Chondrocyte (in vitro differentiated cells): ENCODE measurements at regions not wholly inside any gene's neighbourhood (a gene's known extent, or its start where the extent isn't known, plus 50 kb on each side); places are given as distances from the start of the nearest gene placed in this dataset.

ENCODE experiments used
- DNase-seq: peaks from one replicate; pipeline ENCODE4 v3.0.0; 2021; ENCODE audit warnings: mixed read lengths, low spot score
- H3K27ac Mint-ChIP-seq: one replicate; pipeline ENCODE4 v1.8.0; 2021; ENCODE audit warnings: mild to moderate bottlenecking, moderate library complexity, mixed read lengths; ENCODE audit not compliant: unreplicated experiment
- H3K27me3 Mint-ChIP-seq: 2 replicates; pipeline ENCODE4 v1.8.0; 2021; ENCODE audit warnings: low read depth, mixed read lengths
- H3K36me3 Mint-ChIP-seq: 2 replicates; pipeline ENCODE4 v1.8.0; 2021; ENCODE audit warnings: low read depth, mixed read lengths
- H3K4me1 Mint-ChIP-seq: 2 replicates; pipeline ENCODE4 v1.8.0; 2021; ENCODE audit warnings: low read depth, mild to moderate bottlenecking, mixed read lengths
- H3K4me3 Mint-ChIP-seq: one replicate; pipeline ENCODE4 v1.8.0; 2021; ENCODE audit warnings: mild to moderate bottlenecking, moderate library complexity, mixed read lengths; ENCODE audit not compliant: unreplicated experiment
- H3K9me3 Mint-ChIP-seq: 2 replicates; pipeline ENCODE4 v1.8.0; 2021; ENCODE audit warnings: low read depth, mixed read lengths
- TF ChIP-seq, protein P1 (sequence below): fragments of 200-600 bp; sonication (generic); IDR thresholded peaks from 2 replicates; pipeline ENCODE4 v1.5.0; 2021; ENCODE audit warnings: antibody characterized with exemption, mild to moderate bottlenecking, moderate library complexity

DNA sequence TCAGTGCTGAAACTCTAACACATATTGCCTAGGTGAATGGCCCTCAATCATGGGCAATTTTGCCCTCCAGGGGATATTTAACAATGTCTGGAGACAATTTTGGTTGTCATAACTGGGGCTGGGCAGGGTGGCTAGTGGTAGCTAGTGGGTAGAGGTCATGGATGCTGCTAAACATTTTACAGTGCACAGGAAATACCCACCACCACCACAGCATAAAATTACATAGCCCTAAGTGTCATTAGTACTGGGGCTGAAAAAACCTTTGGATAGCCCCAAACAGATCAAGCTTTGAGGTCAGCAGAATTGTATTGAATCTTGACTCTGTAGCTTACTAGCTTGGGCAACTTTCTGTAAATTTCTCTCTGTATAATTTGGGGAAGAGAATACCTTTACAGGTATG, 758.0 kb downstream of the BCL11B start:
- H3K36me3 Mint-ChIP-seq = no peaks in the 10 kb centered on the region

DNA sequence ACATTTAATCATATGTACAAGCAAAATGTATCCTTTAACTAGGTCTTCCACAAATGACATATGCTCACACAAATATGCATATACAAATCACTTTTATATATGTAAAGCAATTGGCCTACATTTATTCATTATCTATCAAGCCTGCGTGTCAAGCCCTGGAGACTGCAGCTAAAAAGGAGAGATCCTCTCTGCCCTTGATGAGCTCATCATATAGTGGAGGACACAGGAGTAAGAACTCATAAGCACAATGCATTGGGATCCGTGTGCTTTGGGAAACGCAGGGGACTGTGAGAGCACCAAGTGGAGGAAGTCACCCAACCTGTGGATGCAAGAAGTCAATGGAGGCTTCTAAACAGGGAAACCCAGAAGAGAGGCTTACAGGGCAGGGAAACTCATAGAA, 735.7 kb downstream of the BCL11B start:
- H3K27me3 Mint-ChIP-seq = peaks cover 2% of the 10 kb centered on the region
- TF ChIP-seq, protein P1, sequence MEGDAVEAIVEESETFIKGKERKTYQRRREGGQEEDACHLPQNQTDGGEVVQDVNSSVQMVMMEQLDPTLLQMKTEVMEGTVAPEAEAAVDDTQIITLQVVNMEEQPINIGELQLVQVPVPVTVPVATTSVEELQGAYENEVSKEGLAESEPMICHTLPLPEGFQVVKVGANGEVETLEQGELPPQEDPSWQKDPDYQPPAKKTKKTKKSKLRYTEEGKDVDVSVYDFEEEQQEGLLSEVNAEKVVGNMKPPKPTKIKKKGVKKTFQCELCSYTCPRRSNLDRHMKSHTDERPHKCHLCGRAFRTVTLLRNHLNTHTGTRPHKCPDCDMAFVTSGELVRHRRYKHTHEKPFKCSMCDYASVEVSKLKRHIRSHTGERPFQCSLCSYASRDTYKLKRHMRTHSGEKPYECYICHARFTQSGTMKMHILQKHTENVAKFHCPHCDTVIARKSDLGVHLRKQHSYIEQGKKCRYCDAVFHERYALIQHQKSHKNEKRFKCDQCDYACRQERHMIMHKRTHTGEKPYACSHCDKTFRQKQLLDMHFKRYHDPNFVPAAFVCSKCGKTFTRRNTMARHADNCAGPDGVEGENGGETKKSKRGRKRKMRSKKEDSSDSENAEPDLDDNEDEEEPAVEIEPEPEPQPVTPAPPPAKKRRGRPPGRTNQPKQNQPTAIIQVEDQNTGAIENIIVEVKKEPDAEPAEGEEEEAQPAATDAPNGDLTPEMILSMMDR = no peak

More for the DNA sequence above, 758.0 kb downstream of the BCL11B start:
- Mint-ChIP-seq H3K4me3 (no peak overlapping the region), H3K9me3 (peaks cover 10% of the 10 kb centered on the region), H3K4me1 (no peaks in the 10 kb centered on the region), H3K27ac (no peak overlapping the region), H3K27me3 (peaks cover 5% of the 10 kb centered on the region)
- DNase-seq = no peak
- TF ChIP-seq, protein P1 = no peak

DNA sequence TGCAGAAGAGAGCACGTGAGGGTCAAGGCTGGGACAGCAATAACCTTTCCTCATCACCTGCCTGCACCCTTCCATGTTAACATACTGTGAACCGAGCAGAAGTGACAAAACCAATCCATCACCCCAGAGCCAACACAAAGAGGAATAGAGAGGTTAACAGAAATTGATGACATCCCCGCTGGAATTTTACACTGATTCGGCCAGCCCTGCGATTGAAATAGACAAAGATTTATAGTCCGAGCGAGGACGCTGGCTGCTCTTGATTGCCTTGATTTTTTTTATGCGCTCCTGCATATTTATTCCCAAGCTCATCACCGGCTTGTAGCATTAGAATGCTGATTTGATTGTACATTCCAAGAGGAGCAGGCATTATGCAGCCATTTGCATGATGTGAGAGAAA, 729.7 kb downstream of the BCL11B start:
- Mint-ChIP-seq H3K4me3 (no peak overlapping the region), H3K27me3 (peaks cover 4% of the 10 kb centered on the region), H3K27ac (no peak overlapping the region), H3K9me3 (no peaks in the 10 kb centered on the region), H3K36me3 (no peaks in the 10 kb centered on the region), H3K4me1 (no peaks in the 10 kb centered on the region)
- DNase-seq = no peak
- TF ChIP-seq, protein P1 = no peak

More for the DNA sequence above, 735.7 kb downstream of the BCL11B start:
- Mint-ChIP-seq H3K9me3 (peaks cover 6% of the 10 kb centered on the region), H3K4me1 (no peaks in the 10 kb centered on the region), H3K27ac (no peak overlapping the region), H3K4me3 (no peak overlapping the region), H3K36me3 (no peaks in the 10 kb centered on the region)
- DNase-seq = no peak

DNA sequence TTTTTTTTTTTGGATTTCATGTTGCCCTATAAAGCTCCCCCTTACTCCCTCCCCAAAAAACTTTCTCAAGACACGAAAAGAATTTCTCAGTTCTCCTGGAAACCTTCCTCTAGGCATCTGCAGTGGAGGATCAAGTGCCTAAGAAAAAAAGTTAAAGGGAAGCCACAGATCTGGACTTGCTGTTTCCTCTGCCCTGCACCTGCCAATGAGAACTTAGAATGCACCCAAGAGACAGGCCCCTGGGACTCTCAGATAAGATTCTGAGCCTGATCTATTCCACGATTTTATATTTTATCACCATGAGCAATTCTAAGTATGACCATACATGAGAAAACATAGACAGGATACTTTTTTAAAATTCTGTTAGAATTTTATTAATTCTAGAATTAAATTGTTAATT, 728.9 kb downstream of the BCL11B start:
- no peak for DNase-seq
- Mint-ChIP-seq H3K4me1 (no peaks in the 10 kb centered on the region), H3K9me3 (no peaks in the 10 kb centered on the region), H3K36me3 (no peaks in the 10 kb centered on the region), H3K27ac (no peak overlapping the region), H3K27me3 (peaks cover 4% of the 10 kb centered on the region), H3K4me3 (no peak overlapping the region)
- TF ChIP-seq, protein P1 = no peak

DNA sequence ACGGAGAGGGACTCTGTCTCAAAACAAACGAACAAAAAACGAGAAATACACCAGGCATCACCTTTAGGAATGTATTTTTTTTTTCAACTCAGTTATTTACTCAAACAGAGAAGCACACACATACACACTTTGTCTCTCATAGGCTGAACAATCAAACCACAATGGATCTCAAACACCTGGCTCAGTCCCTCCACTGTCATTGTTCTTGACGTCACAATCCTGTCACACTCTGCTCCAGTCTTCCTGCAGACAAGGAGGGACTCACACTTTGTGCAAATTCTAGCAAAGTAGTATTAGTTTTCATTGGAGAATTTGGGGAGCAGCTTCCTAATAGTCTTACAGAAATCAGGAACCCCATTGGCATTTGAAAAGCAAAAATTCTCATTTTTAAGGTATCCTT, 727.8 kb downstream of the BCL11B start:
- Mint-ChIP-seq H3K36me3 (no peaks in the 10 kb centered on the region), H3K4me1 (no peaks in the 10 kb centered on the region), H3K9me3 (no peaks in the 10 kb centered on the region), H3K27ac (no peak overlapping the region), H3K27me3 (peaks cover 4% of the 10 kb centered on the region), H3K4me3 (no peak overlapping the region)
- no peak for DNase-seq
- TF ChIP-seq, protein P1 = no peak
